ENCODE measurements at regions not wholly inside any gene's neighbourhood (a gene's known extent, or its start where the extent isn't known, plus 50 kb on each side); places are given as distances from the start of the nearest gene placed in this dataset.

DNA sequence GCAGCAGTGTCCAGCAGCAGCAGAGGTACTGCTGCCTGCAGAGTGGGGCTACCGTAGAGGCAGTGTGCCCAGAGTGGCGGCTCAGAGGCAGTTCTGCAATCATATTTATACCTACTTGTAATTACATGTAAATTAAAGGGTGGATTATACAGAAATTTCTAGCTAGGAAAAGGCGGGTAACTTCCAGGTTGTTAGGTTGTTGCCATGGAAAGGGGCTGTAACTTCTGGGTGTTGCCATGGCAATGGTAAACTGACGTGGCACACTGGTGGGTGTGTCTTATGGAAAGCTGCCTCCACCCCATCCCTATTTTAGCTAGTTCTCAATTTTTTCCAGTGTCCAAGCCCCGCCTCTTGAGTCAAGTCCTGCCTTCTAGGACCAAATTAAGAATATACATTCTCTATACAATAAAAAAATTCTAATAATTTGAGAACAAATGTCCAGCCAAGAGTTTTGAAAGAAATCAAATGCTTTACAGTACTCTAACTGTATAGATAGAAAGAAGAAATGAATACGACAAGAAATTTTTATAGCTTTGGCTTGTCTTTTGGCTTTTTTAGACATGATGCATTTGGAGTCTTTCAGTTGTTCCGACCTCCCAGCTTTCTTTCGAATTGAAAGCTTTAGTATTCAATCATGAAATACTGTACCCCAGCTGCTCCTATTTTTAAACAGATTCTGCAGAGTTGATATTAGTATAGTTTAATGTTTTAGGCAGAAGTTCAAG lies 816.6 kb downstream of the DIAPH3 start:
- Histone ChIP-seq H3K27ac (ENCODE audit: low read depth in 2 of 2, low read length in 1 of 2) (no peak overlapping the region), H3K27me3 (ENCODE audit: control insufficient read depth in 1 of 2, insufficient read depth in 2 of 2, low read length in 2 of 2) (peaks cover 0 to 2% of the 10 kb centered on the region in 2 donors)
- 53 to 56% methylated on average over 8 of the region's 8 CpGs for WGBS, 2 donors

DNA sequence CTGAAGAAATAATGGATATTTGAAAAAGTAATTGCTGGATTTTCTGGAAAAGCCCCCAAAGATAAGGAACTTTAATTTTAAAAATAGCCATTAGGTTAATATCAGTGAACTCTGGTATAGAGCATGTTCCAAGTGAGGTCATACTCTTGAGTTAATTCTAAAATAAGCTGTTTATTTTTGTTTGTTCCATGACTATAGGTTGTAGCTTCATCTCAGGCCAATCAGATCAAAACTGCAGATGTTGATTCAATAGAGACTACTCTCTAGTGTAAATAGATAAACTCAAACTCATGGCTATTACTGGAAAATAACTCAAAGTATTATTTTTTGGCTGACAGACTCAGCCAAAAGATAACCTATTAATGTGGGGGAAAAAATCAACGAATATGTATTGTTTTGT lies 815.1 kb downstream of the DIAPH3 start:
- H3K4me3 ChIP-seq (ENCODE audit: low read depth in 1 of 2, low read length in 2 of 2) = no peak overlapping the region
- H3K27ac ChIP-seq (ENCODE audit: low read depth in 2 of 2, low read length in 1 of 2) = no peak overlapping the region
- no peaks in the 10 kb centered on the region for H3K9me3 ChIP-seq (ENCODE audit: control insufficient read depth in 2 of 2, insufficient read depth in 1 of 2, low read depth in 1 of 2, low read length in 1 of 2)
- H3K36me3 ChIP-seq (ENCODE audit: control insufficient read depth in 2 of 2, insufficient read depth in 2 of 2, low read length in 1 of 2) = no peaks in the 10 kb centered on the region
- WGBS, 2 donors = 23 to 29% methylated on average over 1 of the region's 1 CpG
- H3K27me3 ChIP-seq (ENCODE audit: control insufficient read depth in 1 of 2, insufficient read depth in 2 of 2, low read length in 2 of 2) = peaks cover 0 to 1% of the 10 kb centered on the region in 2 donors
- H3K4me1 ChIP-seq (ENCODE audit: control insufficient read depth in 2 of 2, insufficient read depth in 2 of 2, low read length in 1 of 2) = peaks cover 0 to 2% of the 10 kb centered on the region in 2 donors

More for the DNA sequence above, 816.6 kb downstream of the DIAPH3 start:
- H3K36me3 ChIP-seq (ENCODE audit: control insufficient read depth in 2 of 2, insufficient read depth in 2 of 2, low read length in 1 of 2) = no peaks in the 10 kb centered on the region
- H3K4me3 ChIP-seq (ENCODE audit: low read depth in 1 of 2, low read length in 2 of 2) = no peak overlapping the region
- H3K4me1 ChIP-seq (ENCODE audit: control insufficient read depth in 2 of 2, insufficient read depth in 2 of 2, low read length in 1 of 2) = peaks cover 0 to 2% of the 10 kb centered on the region in 2 donors
- H3K9me3 ChIP-seq (ENCODE audit: control insufficient read depth in 2 of 2, insufficient read depth in 1 of 2, low read depth in 1 of 2, low read length in 1 of 2) = no peaks in the 10 kb centered on the region

DNA sequence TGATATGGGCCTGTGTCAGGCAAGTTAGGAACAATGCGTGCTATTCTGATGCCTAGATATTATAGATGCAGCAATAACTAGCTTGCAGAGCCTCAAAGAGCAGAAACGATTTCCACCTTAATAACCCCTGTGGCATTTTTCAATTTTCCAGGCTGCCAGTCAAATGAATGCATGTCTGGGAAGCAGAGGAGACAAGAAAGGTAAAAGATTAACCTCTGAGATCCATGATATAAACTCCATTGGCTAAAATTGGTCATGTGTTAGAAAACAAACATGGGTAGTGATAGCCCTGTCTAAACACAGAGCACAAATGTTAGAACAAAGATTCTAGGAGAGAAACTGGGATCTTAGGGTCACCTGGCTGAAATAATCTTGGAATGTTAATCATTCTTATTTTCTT lies 811.1 kb downstream of the DIAPH3 start:
- Histone ChIP-seq H3K4me1 (ENCODE audit: control insufficient read depth in 2 of 2, insufficient read depth in 2 of 2, low read length in 1 of 2) (no peaks in the 10 kb centered on the region), H3K36me3 (ENCODE audit: control insufficient read depth in 2 of 2, insufficient read depth in 2 of 2, low read length in 1 of 2) (no peaks in the 10 kb centered on the region), H3K27ac (ENCODE audit: low read depth in 2 of 2, low read length in 1 of 2) (no peak overlapping the region), H3K27me3 (ENCODE audit: control insufficient read depth in 1 of 2, insufficient read depth in 2 of 2, low read length in 2 of 2) (no peaks in the 10 kb centered on the region), H3K9me3 (ENCODE audit: control insufficient read depth in 2 of 2, insufficient read depth in 1 of 2, low read depth in 1 of 2, low read length in 1 of 2) (no peaks in the 10 kb centered on the region), H3K4me3 (ENCODE audit: low read depth in 1 of 2, low read length in 2 of 2) (no peak overlapping the region)
- WGBS, 2 donors = 56 to 60% methylated on average over 2 of the region's 2 CpGs

DNA sequence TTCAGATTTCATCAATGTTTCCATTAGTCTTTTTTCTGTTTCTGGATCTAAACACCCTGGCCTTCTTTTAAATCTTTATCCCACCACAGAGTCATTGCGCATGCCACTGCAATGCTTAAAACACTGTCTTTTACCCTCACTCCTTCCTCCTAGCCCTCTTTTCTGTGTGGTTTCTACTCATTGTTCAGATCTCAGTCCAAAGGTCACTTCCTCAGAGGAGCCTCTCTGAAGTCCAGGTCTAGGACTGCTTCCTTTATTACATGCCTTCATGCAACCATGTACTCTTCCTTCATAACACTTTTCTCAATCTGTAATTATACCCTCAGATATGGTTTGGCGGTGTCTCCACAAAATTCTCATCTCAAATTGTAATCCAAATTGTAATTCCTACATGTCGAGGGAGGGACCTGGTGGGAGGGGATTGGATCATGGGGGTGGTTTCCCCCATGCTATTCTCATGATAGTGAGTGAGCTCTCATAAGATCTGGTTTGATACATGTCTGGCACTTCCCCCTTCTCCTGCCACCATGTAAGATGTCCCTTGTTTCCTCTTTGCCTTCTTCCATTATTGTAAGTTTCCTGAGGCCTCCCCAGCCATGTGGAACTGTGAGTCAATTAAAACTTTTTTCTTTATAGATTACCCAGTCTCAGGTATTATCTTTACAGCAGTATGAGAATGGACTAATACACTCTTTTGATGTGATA lies 808.9 kb downstream of the DIAPH3 start:
- WGBS, 2 donors = 90 to 96% methylated on average over 3 of the region's 3 CpGs
- Histone ChIP-seq H3K27ac (ENCODE audit: low read depth in 2 of 2, low read length in 1 of 2) (no peak overlapping the region), H3K4me1 (ENCODE audit: control insufficient read depth in 2 of 2, insufficient read depth in 2 of 2, low read length in 1 of 2) (no peaks in the 10 kb centered on the region), H3K27me3 (ENCODE audit: control insufficient read depth in 1 of 2, insufficient read depth in 2 of 2, low read length in 2 of 2) (no peaks in the 10 kb centered on the region), H3K4me3 (ENCODE audit: low read depth in 1 of 2, low read length in 2 of 2) (no peak overlapping the region), H3K36me3 (ENCODE audit: control insufficient read depth in 2 of 2, insufficient read depth in 2 of 2, low read length in 1 of 2) (no peaks in the 10 kb centered on the region), H3K9me3 (ENCODE audit: control insufficient read depth in 2 of 2, insufficient read depth in 1 of 2, low read depth in 1 of 2, low read length in 1 of 2) (no peaks in the 10 kb centered on the region)

DNA sequence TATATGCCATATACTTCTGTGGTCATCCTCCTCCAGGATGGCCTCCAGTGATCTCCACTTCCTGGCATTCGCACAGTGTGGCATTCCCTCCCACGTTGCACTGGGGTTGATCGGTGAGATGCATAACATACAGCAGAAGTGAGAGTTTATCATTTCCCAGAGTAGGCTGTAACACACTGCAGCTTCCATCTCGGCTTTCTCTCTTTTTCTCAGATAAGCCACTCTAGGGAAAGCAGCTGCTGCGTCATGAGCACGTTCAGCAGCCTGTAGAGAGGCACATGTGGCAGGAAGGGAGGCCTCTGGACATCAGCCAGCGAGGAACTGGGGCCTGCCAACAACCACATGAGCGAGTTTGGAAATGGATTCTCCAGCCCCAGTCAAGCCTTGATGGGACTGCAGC lies 807.1 kb downstream of the DIAPH3 start:
- Histone ChIP-seq H3K4me3 (ENCODE audit: low read depth in 1 of 2, low read length in 2 of 2) (no peak overlapping the region), H3K27me3 (ENCODE audit: control insufficient read depth in 1 of 2, insufficient read depth in 2 of 2, low read length in 2 of 2) (no peaks in the 10 kb centered on the region), H3K4me1 (ENCODE audit: control insufficient read depth in 2 of 2, insufficient read depth in 2 of 2, low read length in 1 of 2) (no peaks in the 10 kb centered on the region), H3K36me3 (ENCODE audit: control insufficient read depth in 2 of 2, insufficient read depth in 2 of 2, low read length in 1 of 2) (no peaks in the 10 kb centered on the region), H3K27ac (ENCODE audit: low read depth in 2 of 2, low read length in 1 of 2) (no peak overlapping the region), H3K9me3 (ENCODE audit: control insufficient read depth in 2 of 2, insufficient read depth in 1 of 2, low read depth in 1 of 2, low read length in 1 of 2) (no peaks in the 10 kb centered on the region)
- WGBS, 2 donors = 43 to 47% methylated on average over 8 of the region's 8 CpGs

DNA sequence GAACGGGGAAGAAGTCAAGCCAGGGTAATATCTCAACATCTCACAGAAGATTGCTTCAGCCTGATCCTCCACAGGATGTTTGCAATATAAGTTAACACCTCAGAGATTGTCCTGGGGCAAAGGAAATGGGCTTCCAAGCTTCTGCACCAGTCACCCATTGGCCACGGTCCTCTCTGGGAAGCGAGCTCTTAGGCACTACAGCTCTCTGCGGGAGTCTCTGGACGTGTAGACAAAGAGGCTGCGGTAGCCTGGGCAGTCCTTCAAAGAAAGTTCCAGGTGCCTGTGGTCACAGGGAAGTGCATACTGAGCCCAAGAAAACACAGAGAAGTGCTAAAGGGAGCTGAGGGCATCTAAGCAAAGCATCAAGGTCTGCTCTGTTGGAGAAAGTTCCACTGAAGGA lies 805.7 kb downstream of the DIAPH3 start:
- H3K4me3 ChIP-seq (ENCODE audit: low read depth in 1 of 2, low read length in 2 of 2) = no peak overlapping the region
- 64 to 79% methylated on average over 6 of the region's 6 CpGs for WGBS, 2 donors
- no peaks in the 10 kb centered on the region for H3K27me3 ChIP-seq (ENCODE audit: control insufficient read depth in 1 of 2, insufficient read depth in 2 of 2, low read length in 2 of 2)
- H3K9me3 ChIP-seq (ENCODE audit: control insufficient read depth in 2 of 2, insufficient read depth in 1 of 2, low read depth in 1 of 2, low read length in 1 of 2) = no peaks in the 10 kb centered on the region
- no peak overlapping the region for H3K27ac ChIP-seq (ENCODE audit: low read depth in 2 of 2, low read length in 1 of 2)
- H3K36me3 ChIP-seq (ENCODE audit: control insufficient read depth in 2 of 2, insufficient read depth in 2 of 2, low read length in 1 of 2) = no peaks in the 10 kb centered on the region
- H3K4me1 ChIP-seq (ENCODE audit: control insufficient read depth in 2 of 2, insufficient read depth in 2 of 2, low read length in 1 of 2) = no peaks in the 10 kb centered on the region

DNA sequence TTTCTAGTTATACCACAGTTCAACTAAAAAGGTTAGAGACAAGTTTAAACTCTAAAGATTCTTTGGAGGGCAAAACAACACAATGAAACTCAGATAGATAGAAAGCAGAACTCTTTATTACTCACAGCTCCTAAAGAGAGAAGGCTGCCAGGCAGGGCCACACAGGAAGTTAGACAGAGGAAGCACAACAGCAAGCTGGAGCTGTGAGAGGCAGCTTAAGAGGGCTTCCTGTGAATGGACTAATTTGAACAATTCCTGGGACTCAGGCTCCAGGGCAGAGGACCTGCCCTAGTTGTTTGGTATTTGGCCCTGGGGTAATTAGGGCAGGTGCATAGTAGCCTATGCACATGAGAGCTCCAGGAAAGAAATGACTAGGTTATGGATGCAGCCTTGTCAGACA lies 803.6 kb downstream of the DIAPH3 start:
- Histone ChIP-seq H3K4me3 (ENCODE audit: low read depth in 1 of 2, low read length in 2 of 2) (no peak overlapping the region), H3K9me3 (ENCODE audit: control insufficient read depth in 2 of 2, insufficient read depth in 1 of 2, low read depth in 1 of 2, low read length in 1 of 2) (no peaks in the 10 kb centered on the region), H3K27me3 (ENCODE audit: control insufficient read depth in 1 of 2, insufficient read depth in 2 of 2, low read length in 2 of 2) (no peaks in the 10 kb centered on the region), H3K4me1 (ENCODE audit: control insufficient read depth in 2 of 2, insufficient read depth in 2 of 2, low read length in 1 of 2) (no peaks in the 10 kb centered on the region), H3K27ac (ENCODE audit: low read depth in 2 of 2, low read length in 1 of 2) (no peak overlapping the region), H3K36me3 (ENCODE audit: control insufficient read depth in 2 of 2, insufficient read depth in 2 of 2, low read length in 1 of 2) (no peaks in the 10 kb centered on the region)

DNA sequence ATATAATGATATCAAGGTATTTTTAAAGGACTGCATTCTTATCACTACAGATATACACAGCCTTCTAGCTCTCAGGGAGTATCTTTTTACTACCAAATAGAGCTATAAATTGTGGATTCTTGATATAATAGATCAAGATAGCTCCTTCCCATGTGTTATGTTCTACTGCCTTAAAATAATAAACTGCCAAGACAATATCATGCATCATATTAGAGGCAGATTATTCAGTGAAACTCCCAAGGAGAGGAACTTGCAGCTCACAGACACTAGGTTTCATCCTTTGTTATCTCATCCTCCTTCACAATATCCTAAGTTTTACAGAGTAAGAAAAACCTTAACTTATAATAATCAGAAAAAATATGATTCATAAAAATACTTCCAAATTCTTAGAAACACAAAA lies 802.8 kb downstream of the DIAPH3 start:
- Histone ChIP-seq H3K27me3 (ENCODE audit: control insufficient read depth in 1 of 2, insufficient read depth in 2 of 2, low read length in 2 of 2) (no peaks in the 10 kb centered on the region), H3K36me3 (ENCODE audit: control insufficient read depth in 2 of 2, insufficient read depth in 2 of 2, low read length in 1 of 2) (no peaks in the 10 kb centered on the region), H3K4me3 (ENCODE audit: low read depth in 1 of 2, low read length in 2 of 2) (no peak overlapping the region), H3K4me1 (ENCODE audit: control insufficient read depth in 2 of 2, insufficient read depth in 2 of 2, low read length in 1 of 2) (no peaks in the 10 kb centered on the region), H3K27ac (ENCODE audit: low read depth in 2 of 2, low read length in 1 of 2) (no peak overlapping the region), H3K9me3 (ENCODE audit: control insufficient read depth in 2 of 2, insufficient read depth in 1 of 2, low read depth in 1 of 2, low read length in 1 of 2) (no peaks in the 10 kb centered on the region)

DNA sequence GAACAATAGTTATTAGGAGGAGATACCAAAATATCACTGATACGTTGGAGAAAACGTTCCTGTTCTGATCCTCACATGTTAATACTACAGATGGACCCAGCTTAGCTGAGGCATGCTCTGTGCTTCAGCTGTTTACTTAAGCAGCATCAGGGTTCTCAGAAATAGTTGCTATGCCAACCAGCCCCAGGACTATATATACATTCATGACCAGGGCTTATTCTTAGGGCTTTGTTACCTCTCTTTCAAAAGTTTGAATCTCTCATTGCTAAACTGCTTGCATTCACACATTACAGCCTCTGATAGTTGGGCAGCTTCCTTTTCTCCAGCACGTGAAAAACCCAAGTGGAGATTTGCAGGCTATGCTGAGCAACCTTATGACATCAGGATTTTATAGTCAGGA lies 800.4 kb downstream of the DIAPH3 start:
- 44% methylated on average over 3 of the region's 3 CpGs for WGBS, 2 donors
- no peaks in the 10 kb centered on the region for H3K36me3 ChIP-seq (ENCODE audit: control insufficient read depth in 2 of 2, insufficient read depth in 2 of 2, low read length in 1 of 2)
- H3K27ac ChIP-seq (ENCODE audit: low read depth in 2 of 2, low read length in 1 of 2) = no peak overlapping the region
- no peaks in the 10 kb centered on the region for H3K9me3 ChIP-seq (ENCODE audit: control insufficient read depth in 2 of 2, insufficient read depth in 1 of 2, low read depth in 1 of 2, low read length in 1 of 2)
- H3K4me3 ChIP-seq (ENCODE audit: low read depth in 1 of 2, low read length in 2 of 2) = no peak overlapping the region
- H3K4me1 ChIP-seq (ENCODE audit: control insufficient read depth in 2 of 2, insufficient read depth in 2 of 2, low read length in 1 of 2) = no peaks in the 10 kb centered on the region
- no peaks in the 10 kb centered on the region for H3K27me3 ChIP-seq (ENCODE audit: control insufficient read depth in 1 of 2, insufficient read depth in 2 of 2, low read length in 2 of 2)

DNA sequence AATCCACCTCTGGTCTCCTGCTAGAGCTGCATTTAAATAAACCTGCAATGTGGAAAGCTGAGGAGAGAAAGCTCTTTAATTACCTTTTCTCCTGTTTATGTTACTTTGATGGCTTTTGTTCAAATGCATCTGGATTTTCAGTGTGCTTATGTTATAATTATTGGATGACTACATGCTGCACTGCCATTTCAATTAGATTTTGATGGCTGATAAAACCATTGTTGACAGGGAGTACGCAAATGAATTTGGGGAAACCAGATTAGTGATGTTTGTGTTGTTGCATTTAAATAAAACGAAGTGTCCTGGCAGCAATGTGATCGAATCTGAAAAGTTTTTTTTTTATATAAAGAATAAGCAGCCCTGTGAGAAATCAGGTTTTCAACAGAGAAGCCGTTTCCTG lies 799.8 kb downstream of the DIAPH3 start:
- WGBS, 2 donors = 60 to 67% methylated on average over 4 of the region's 4 CpGs
- H3K27me3 ChIP-seq (ENCODE audit: control insufficient read depth in 1 of 2, insufficient read depth in 2 of 2, low read length in 2 of 2) = no peaks in the 10 kb centered on the region
- peaks cover 0 to 3% of the 10 kb centered on the region in 2 donors for H3K4me1 ChIP-seq (ENCODE audit: control insufficient read depth in 2 of 2, insufficient read depth in 2 of 2, low read length in 1 of 2)
- no peaks in the 10 kb centered on the region for H3K9me3 ChIP-seq (ENCODE audit: control insufficient read depth in 2 of 2, insufficient read depth in 1 of 2, low read depth in 1 of 2, low read length in 1 of 2)
- no peaks in the 10 kb centered on the region for H3K36me3 ChIP-seq (ENCODE audit: control insufficient read depth in 2 of 2, insufficient read depth in 2 of 2, low read length in 1 of 2)
- H3K27ac ChIP-seq (ENCODE audit: low read depth in 2 of 2, low read length in 1 of 2) = no peak overlapping the region
- H3K4me3 ChIP-seq (ENCODE audit: low read depth in 1 of 2, low read length in 2 of 2) = no peak overlapping the region

All from esophagus (tissue), 2 donors.